ENCODE measurements at regions not wholly inside any gene's neighbourhood (a gene's known extent, or its start where the extent isn't known, plus 50 kb on each side); places are given as distances from the start of the nearest gene placed in this dataset.

DNA sequence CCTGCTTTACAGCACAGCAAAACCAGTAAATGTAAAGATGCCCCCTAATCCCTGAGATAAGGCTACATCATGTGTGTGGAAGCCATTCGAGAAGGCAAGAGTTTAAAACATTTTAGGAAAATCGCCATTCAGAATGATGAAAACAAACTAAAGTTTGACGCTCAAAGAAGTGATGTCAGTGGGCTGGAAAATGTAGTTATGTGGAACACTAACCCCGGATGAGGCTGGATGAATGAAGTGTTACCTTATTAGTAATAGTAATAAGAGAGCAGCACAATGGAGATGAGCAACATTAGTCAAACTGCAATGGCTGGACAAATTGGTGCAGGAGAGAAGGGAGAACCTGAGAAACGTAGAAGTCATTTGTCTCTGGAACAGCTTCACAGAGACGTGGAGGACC lies 130.7 kb upstream of the ARID1B start:
- ATAC-seq (no peak), DNase-seq (no peak)
- H3K4me3 Mint-ChIP-seq = no peak overlapping the region
- intact Hi-C loops (cut with DNase I, micrococcal nuclease) = no loop called here
- CTCF ChIA-PET = interaction anchor here (0.6 kb wide), 1 partner anchor 317 kb away, joined by 3 read pairs; no protein-coding TSS in a partner anchor
- POLR2A ChIA-PET = interaction anchor here (0.6 kb wide), 1 partner anchor 132 kb away, joined by 3 read pairs; no protein-coding TSS in a partner anchor
- no peaks in the 10 kb centered on the region for H3K36me3 Mint-ChIP-seq (ENCODE audit: low read depth)
- peaks cover 18% of the 10 kb centered on the region for H3K4me1 Mint-ChIP-seq
- peaks cover 2% of the 10 kb centered on the region for H3K9me3 Mint-ChIP-seq (ENCODE audit: low read depth)
- H3K27ac Mint-ChIP-seq = no peak overlapping the region
- peaks cover 17% of the 10 kb centered on the region for H3K27me3 Mint-ChIP-seq

GRCh38 chr6:156645097-156645496 lies 132.1 kb upstream of the ARID1B start:
- intact Hi-C loops (cut with DNase I, micrococcal nuclease) = no loop called here

DNA sequence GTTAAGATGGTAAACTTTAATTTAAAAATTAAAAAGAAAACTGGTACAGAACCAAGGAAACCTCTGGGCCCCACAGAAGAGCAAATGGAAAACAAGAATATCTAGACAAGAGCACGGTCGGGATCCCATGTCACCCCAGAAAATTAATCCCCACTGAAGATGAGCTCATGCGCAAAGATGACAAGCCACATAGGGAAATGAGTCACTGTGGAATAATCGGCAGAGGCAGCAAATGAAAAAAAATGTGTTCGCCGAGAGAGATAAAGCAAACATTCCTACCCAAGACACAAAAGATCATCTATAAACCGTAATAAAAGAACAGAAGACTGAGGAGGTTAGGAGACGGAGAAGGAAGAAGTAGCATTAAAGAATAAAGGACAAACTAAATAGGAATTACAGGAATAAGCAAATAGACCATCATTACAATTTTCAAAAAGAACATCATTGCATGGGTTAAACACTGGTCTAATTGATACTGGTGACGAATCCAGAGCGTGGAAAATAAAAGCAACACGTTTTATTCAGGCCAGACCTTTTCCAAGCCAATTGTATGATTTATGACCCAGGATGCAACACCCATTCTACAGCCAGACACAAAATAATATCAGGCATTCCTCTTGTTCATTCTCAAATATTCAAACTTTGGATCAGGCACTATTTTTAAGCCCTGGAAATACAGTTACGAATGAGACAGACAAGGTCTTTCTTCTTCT lies 138.0 kb upstream of the ARID1B start:
- Mint-ChIP-seq H3K27me3 (no peaks in the 10 kb centered on the region), H3K4me3 (no peak overlapping the region), H3K9me3 (ENCODE audit: low read depth) (peaks cover 5% of the 10 kb centered on the region), H3K36me3 (ENCODE audit: low read depth) (no peaks in the 10 kb centered on the region), H3K4me1 (peaks cover 12% of the 10 kb centered on the region), H3K27ac (no peak overlapping the region)
- ChIA-PET CTCF (no interaction called here), POLR2A (no interaction called here)
- ATAC-seq (no peak), DNase-seq (no peak)
- intact Hi-C loops (cut with DNase I, micrococcal nuclease) = no loop called here

More at GRCh38 chr6:156645097-156645496, 132.1 kb upstream of the ARID1B start:
- DNase-seq (no peak), ATAC-seq (no peak)
- H3K4me1 Mint-ChIP-seq = peaks cover 18% of the 10 kb centered on the region
- H3K4me3 Mint-ChIP-seq = no peak overlapping the region
- no peak overlapping the region for H3K27ac Mint-ChIP-seq
- peaks cover 5% of the 10 kb centered on the region for H3K9me3 Mint-ChIP-seq (ENCODE audit: low read depth)
- no peaks in the 10 kb centered on the region for H3K36me3 Mint-ChIP-seq (ENCODE audit: low read depth)
- POLR2A ChIA-PET = no interaction called here
- H3K27me3 Mint-ChIP-seq = peaks cover 17% of the 10 kb centered on the region
- CTCF ChIA-PET = no interaction called here

- no peak for DNase-seq
- no peak for ATAC-seq
- Mint-ChIP-seq H3K4me1 (peaks cover 16% of the 10 kb centered on the region), H3K27me3 (no peaks in the 10 kb centered on the region), H3K4me3 (no peak overlapping the region), H3K36me3 (ENCODE audit: low read depth) (no peaks in the 10 kb centered on the region), H3K9me3 (ENCODE audit: low read depth) (peaks cover 5% of the 10 kb centered on the region), H3K27ac (no peak overlapping the region)
- intact Hi-C loops (cut with DNase I, micrococcal nuclease) = no loop called here
- ChIA-PET CTCF (no interaction called here), POLR2A (no interaction called here)
Observed at GRCh38 chr6:156638581-156638980, 138.6 kb upstream of the ARID1B start.

- POLR2A ChIA-PET = interaction anchor here (0.7 kb wide), 1 partner anchor 369 kb away, joined by 3 read pairs; no protein-coding TSS in a partner anchor
- H3K36me3 Mint-ChIP-seq (ENCODE audit: low read depth) = no peaks in the 10 kb centered on the region
- intact Hi-C loops (cut with DNase I, micrococcal nuclease) = no loop called here
- H3K4me1 Mint-ChIP-seq = peaks cover 21% of the 10 kb centered on the region
- H3K27me3 Mint-ChIP-seq = no peaks in the 10 kb centered on the region
- no peak overlapping the region for H3K4me3 Mint-ChIP-seq
- CTCF ChIA-PET = no interaction called here
- H3K27ac Mint-ChIP-seq = no peak overlapping the region
- H3K9me3 Mint-ChIP-seq (ENCODE audit: low read depth) = no peaks in the 10 kb centered on the region
- ATAC-seq = no peak
- no peak for DNase-seq
Observed at GRCh38 chr6:156634951-156635371, 142.2 kb upstream of the ARID1B start.

- ATAC-seq (no peak), DNase-seq (no peak)
- ChIA-PET CTCF (no interaction called here), POLR2A (interaction anchor here (0.8 kb wide), 1 partner anchor 324 kb away, joined by 3 read pairs; no protein-coding TSS in a partner anchor)
- Mint-ChIP-seq H3K9me3 (ENCODE audit: low read depth) (no peaks in the 10 kb centered on the region), H3K27ac (no peak overlapping the region), H3K36me3 (ENCODE audit: low read depth) (no peaks in the 10 kb centered on the region), H3K27me3 (no peaks in the 10 kb centered on the region), H3K4me1 (peaks cover 21% of the 10 kb centered on the region), H3K4me3 (no peak overlapping the region)
- intact Hi-C loops (cut with DNase I, micrococcal nuclease) = no loop called here
Observed at GRCh38 chr6:156634048-156634447, 143.1 kb upstream of the ARID1B start.

DNA sequence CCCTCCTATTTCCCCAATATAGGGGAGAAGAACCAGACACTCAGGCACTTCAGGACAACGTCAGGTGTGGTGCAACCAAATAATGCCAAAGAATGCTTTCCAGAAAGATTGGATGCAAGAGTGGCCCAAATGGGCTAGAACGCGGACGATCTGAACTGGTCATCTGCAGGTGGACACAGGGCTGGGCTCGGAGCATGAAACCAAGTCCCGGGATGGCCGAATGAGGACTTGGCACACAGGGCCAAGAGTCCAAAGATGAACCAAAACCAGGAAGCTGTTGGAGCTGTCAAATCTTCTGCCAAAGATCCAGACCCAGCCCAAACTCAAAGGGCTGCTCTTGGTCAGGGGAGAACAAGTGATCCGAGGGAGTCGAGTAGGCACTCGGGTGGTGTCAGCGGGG lies 143.9 kb upstream of the ARID1B start:
- Mint-ChIP-seq H3K4me1 (peaks cover 21% of the 10 kb centered on the region), H3K27me3 (no peaks in the 10 kb centered on the region), H3K27ac (no peak overlapping the region), H3K36me3 (ENCODE audit: low read depth) (no peaks in the 10 kb centered on the region), H3K9me3 (ENCODE audit: low read depth) (no peaks in the 10 kb centered on the region), H3K4me3 (no peak overlapping the region)
- intact Hi-C loops (cut with DNase I, micrococcal nuclease) = no loop called here
- ChIA-PET CTCF (interaction anchor here (0.6 kb wide), 1 partner anchor 578 kb away, joined by 3 read pairs; no protein-coding TSS in a partner anchor), POLR2A (interaction anchor here (0.8 kb wide), 1 partner anchor 325 kb away, joined by 3 read pairs; no protein-coding TSS in a partner anchor)
- no peak for ATAC-seq
- no peak for DNase-seq

DNA sequence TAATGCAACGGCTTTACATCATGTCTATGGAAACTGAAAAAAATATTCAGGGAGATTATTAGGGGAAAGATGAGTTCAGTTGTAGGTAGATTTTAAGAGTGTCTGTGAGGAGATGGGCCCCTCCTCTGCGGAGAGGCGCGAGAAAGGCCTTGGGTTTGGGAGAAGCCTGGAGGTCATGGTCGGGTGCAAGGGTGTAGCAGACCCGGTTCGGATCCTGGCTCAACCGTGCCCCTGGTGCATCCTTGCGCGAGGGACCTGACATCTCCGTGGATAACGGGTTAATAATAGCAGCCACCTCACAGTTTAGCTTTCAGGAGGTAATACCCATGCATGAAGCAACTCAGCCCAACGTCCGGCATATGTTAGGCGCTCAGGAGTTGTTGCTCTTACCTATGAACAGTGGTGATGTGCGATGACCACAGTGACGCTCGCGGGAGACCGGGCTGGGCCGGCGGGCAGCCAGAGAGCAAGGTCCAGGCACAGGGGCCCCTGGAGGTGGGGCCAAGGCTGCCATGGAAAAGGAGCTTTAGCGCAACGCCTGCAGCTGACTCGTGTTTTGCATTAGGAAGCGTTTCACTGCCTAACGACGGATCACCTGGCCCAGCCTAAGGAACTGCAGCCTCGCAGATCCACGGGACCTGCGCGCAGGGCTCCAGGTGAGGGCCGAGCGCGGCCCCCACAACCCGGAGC lies 146.4 kb upstream of the ARID1B start:
- ATAC-seq (no peak), DNase-seq (no peak)
- CTCF ChIA-PET = no interaction called here
- intact Hi-C loops (cut with DNase I, micrococcal nuclease) = no loop called here
- Mint-ChIP-seq H3K9me3 (ENCODE audit: low read depth) (no peaks in the 10 kb centered on the region), H3K36me3 (ENCODE audit: low read depth) (no peaks in the 10 kb centered on the region), H3K27ac (no peak overlapping the region), H3K4me1 (peaks cover 21% of the 10 kb centered on the region), H3K4me3 (no peak overlapping the region), H3K27me3 (no peaks in the 10 kb centered on the region)
- POLR2A ChIA-PET = no interaction called here

DNA sequence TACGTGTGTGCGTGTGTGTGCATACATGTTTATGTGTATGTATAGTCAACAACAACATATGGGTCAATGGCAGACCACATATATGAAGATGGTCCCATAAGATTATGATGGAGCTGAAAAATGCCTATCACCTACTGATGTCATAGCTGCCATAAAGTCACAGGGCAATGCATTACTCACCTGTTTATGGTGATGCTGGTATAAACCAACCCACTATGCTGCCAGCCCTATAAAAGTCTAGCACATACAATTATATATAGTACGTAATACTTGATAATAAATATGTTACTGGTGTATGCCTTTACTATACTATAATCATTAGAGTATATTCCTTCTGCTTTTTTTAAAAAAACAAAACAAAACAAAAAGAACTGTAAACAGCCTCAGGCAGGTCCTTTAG lies 148.4 kb upstream of the ARID1B start:
- Mint-ChIP-seq H3K36me3 (ENCODE audit: low read depth) (no peaks in the 10 kb centered on the region), H3K9me3 (ENCODE audit: low read depth) (no peaks in the 10 kb centered on the region), H3K4me3 (no peak overlapping the region), H3K27me3 (no peaks in the 10 kb centered on the region), H3K4me1 (peaks cover 5% of the 10 kb centered on the region), H3K27ac (no peak overlapping the region)
- intact Hi-C loops (cut with DNase I, micrococcal nuclease) = no loop called here
- CTCF ChIA-PET = no interaction called here
- DNase-seq = no peak
- POLR2A ChIA-PET = no interaction called here
- no peak for ATAC-seq

DNA sequence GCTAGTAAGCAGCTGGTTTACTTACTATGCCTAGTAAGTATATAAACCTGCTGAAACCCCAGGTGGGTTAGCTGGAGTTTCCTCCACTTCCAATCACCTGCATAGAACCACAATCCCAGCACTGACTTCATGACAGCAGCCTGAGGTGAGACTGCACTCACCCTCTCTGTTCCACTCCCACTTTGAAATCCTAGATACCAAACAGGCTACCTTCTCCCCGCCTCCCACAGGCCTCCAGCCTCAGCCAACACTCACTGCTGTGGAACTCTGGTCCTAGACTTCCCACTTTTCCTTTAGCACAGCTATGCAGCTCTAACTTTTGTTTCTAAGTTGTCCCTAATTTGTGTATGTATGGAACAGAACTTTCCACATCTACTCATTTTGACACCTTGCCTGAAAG lies 149.7 kb upstream of the ARID1B start:
- no peak overlapping the region for H3K27ac Mint-ChIP-seq
- CTCF ChIA-PET = no interaction called here
- intact Hi-C loops (cut with DNase I, micrococcal nuclease) = no loop called here
- DNase-seq (no peak), ATAC-seq (no peak)
- no peak overlapping the region for H3K4me3 Mint-ChIP-seq
- no peaks in the 10 kb centered on the region for H3K36me3 Mint-ChIP-seq (ENCODE audit: low read depth)
- no peaks in the 10 kb centered on the region for H3K4me1 Mint-ChIP-seq
- no peaks in the 10 kb centered on the region for H3K9me3 Mint-ChIP-seq (ENCODE audit: low read depth)
- H3K27me3 Mint-ChIP-seq = no peaks in the 10 kb centered on the region
- POLR2A ChIA-PET = no interaction called here

- ChIA-PET CTCF (interaction anchor here (0.6 to 0.8 kb wide), 2 partner anchors 554 to 717 kb away, joined by 3 read pairs; no protein-coding TSS in a partner anchor), POLR2A (interaction anchor here (0.6 kb wide), 1 partner anchor 157 kb away, joined by 3 read pairs; no protein-coding TSS in a partner anchor)
- no peaks in the 10 kb centered on the region for H3K36me3 Mint-ChIP-seq (ENCODE audit: low read depth)
- no peak overlapping the region for H3K4me3 Mint-ChIP-seq
- intact Hi-C loops (cut with DNase I, micrococcal nuclease) = no loop called here
- H3K9me3 Mint-ChIP-seq (ENCODE audit: low read depth) = no peaks in the 10 kb centered on the region
- no peak overlapping the region for H3K27ac Mint-ChIP-seq
- no peak for DNase-seq
- H3K4me1 Mint-ChIP-seq = no peaks in the 10 kb centered on the region
- ATAC-seq = no peak
- no peaks in the 10 kb centered on the region for H3K27me3 Mint-ChIP-seq
Observed at GRCh38 chr6:156622185-156622584, 155.0 kb upstream of the ARID1B start.

DNA sequence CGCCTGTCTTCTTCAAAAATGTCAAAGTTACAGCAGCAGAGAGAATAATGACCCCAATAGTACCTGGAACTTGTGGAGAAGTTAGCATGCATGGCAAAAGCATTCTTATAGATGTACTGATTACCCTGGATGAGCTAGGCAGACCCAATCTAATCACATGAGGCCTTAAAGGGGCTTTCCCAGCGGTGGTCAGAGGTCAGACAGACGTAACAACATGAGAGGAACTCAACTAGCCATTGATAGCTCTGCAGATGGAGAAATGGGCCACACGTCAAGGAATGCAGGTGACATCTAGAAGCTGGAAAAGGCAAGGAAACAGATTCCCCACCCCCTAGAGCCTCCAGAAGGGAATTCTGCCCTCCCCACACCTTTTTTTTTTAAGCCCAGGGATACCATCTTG lies 156.8 kb upstream of the ARID1B start:
- no peaks in the 10 kb centered on the region for H3K27me3 Mint-ChIP-seq

More for the DNA sequence above, 156.8 kb upstream of the ARID1B start:
- no peaks in the 10 kb centered on the region for H3K4me1 Mint-ChIP-seq
- intact Hi-C loops (cut with DNase I, micrococcal nuclease) = no loop called here
- no peak overlapping the region for H3K4me3 Mint-ChIP-seq
- H3K27ac Mint-ChIP-seq = no peak overlapping the region
- ATAC-seq (no peak), DNase-seq (no peak)
- no peaks in the 10 kb centered on the region for H3K9me3 Mint-ChIP-seq (ENCODE audit: low read depth)
- no peaks in the 10 kb centered on the region for H3K36me3 Mint-ChIP-seq (ENCODE audit: low read depth)
- ChIA-PET POLR2A (no interaction called here), CTCF (no interaction called here)
